Body of pancreas (tissue), 4 donors: ENCODE measurements at regions not wholly inside any gene's neighbourhood (a gene's known extent, or its start where the extent isn't known, plus 50 kb on each side); places are given as distances from the start of the nearest gene placed in this dataset.
"Not testable (repeated sequence)": the region's sequence is repeated elsewhere in the genome, so short reads cannot be mapped to it uniquely, and the experiment has no call there.

ENCODE experiments used
- POLR2A ChIP-seq, 3 donors: fragments of 450-650 bp; IDR thresholded peaks; one replicate each; pipeline ENCODE4 v1.6.1; 2016; ENCODE audit warnings: antibody characterized with exemption in 3 of 3, mild to moderate bottlenecking in 2 of 3
- TF ChIP-seq, protein P1 (sequence below), 7 experiments: fragments of 450-650 bp in 4 of 7; fragments of 200-600 bp in 3 of 7; sonication (generic) in 3 of 7; IDR thresholded peaks; one replicate each; pipeline ENCODE4 v1.5.1; 2016 to 2019; ENCODE audit warnings: antibody characterized with exemption in 7 of 7

DNA sequence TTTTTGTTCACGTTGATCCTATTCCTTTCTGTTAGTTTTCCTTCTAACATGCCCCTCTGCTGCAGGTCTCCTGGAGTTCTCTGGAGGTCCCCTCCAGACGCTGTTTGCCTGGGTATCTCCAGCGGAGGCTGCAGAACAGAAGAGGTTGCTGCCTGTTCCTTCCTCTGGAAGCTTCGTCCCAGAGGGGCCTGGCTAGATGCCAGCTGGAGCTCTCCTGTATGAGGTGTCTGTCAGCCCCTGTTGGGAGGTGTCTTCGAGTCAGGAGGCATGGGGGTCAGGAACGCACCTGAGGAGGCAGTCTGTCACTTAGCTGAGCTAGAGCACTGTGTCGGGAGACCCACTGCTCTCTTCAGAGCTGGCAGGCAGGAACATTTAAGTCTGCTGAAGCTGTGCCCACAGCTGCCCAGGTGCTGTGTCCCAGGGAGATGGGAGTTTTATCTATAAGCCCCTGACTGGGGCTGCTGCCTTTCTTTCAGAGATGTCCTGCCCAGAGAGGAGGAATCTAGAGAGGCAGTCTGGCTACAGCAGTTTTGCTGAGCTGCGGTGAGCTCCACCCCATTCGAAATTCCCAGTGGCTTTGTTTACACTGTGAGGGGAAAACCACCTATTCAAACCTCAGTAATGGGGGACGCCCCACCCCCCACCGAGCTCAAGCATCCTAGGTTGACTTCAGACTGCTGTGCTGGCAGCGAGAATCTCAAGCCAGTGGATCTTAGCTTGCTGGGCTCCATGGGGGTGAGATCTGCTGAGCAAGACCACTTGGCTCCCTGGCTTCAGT, 196.2 kb downstream of the EDEM1 start:
- TF ChIP-seq, protein P1, sequence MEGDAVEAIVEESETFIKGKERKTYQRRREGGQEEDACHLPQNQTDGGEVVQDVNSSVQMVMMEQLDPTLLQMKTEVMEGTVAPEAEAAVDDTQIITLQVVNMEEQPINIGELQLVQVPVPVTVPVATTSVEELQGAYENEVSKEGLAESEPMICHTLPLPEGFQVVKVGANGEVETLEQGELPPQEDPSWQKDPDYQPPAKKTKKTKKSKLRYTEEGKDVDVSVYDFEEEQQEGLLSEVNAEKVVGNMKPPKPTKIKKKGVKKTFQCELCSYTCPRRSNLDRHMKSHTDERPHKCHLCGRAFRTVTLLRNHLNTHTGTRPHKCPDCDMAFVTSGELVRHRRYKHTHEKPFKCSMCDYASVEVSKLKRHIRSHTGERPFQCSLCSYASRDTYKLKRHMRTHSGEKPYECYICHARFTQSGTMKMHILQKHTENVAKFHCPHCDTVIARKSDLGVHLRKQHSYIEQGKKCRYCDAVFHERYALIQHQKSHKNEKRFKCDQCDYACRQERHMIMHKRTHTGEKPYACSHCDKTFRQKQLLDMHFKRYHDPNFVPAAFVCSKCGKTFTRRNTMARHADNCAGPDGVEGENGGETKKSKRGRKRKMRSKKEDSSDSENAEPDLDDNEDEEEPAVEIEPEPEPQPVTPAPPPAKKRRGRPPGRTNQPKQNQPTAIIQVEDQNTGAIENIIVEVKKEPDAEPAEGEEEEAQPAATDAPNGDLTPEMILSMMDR (IDR thresholded peaks at IDR 0.05) = not testable (repeated sequence)
- not testable (repeated sequence) for TF ChIP-seq POLR2A (IDR thresholded peaks at IDR 0.05)
